ENCODE measurements at regions not wholly inside any gene's neighbourhood (a gene's known extent, or its start where the extent isn't known, plus 50 kb on each side); places are given as distances from the start of the nearest gene placed in this dataset.

GRCh38 chr9:90259311-90260246, 383.0 kb downstream of the DIRAS2 start:
- Histone ChIP-seq H3K36me3 (no peaks in the 10 kb centered on the region), H3K27ac (no peak overlapping the region), H3K27me3 (peaks cover 0 to 10% (median 0%) of the 10 kb centered on the region in 7 donors), H3K4me1 (no peaks in the 10 kb centered on the region), H3K9me3 (peaks cover 0 to 28% (median 16%) of the 10 kb centered on the region in 11 donors), H3K4me3 (no peak overlapping the region)
- ATAC-seq (no peak), DNase-seq (no peak)
- 76 to 78% methylated on average over 7 of the region's 7 CpGs for WGBS, 2 donors
- intact Hi-C loops (cut with DNase I), result no loop called here
- no peak for TF ChIP-seq CTCF (IDR thresholded peaks at IDR 0.05)

- DNase-seq (no peak), ATAC-seq (no peak)
- peaks cover 0 to 28% (median 16%) of the 10 kb centered on the region in 11 donors for H3K9me3 ChIP-seq
- intact Hi-C loops (cut with DNase I), result no loop called here
- H3K27me3 ChIP-seq, result peaks cover 0 to 20% (median 0%) of the 10 kb centered on the region in 7 donors
- no peak overlapping the region for H3K4me3 ChIP-seq
- 76 to 79% methylated on average over 2 of the region's 2 CpGs for WGBS, 2 donors
- H3K36me3 ChIP-seq, result no peaks in the 10 kb centered on the region
- no peak overlapping the region for H3K27ac ChIP-seq
- no peaks in the 10 kb centered on the region for H3K4me1 ChIP-seq
- no peak for TF ChIP-seq CTCF (IDR thresholded peaks at IDR 0.05)
Measured at GRCh38 chr9:90261698-90262097, 380.9 kb downstream of the DIRAS2 start.

GRCh38 chr9:90268613-90269012, 374.0 kb downstream of the DIRAS2 start:
- TF ChIP-seq CTCF (IDR thresholded peaks at IDR 0.05), result no peak
- intact Hi-C loops (cut with DNase I), result no loop called here
- no peaks in the 10 kb centered on the region for H3K9me3 ChIP-seq
- H3K4me3 ChIP-seq, result no peak overlapping the region
- WGBS, 2 donors, result 54 to 60% methylated on average over 5 of the region's 5 CpGs
- no peaks in the 10 kb centered on the region for H3K36me3 ChIP-seq
- H3K27ac ChIP-seq, result no peak overlapping the region
- ATAC-seq, result no peak
- H3K27me3 ChIP-seq, result peaks cover 0 to 24% (median 4%) of the 10 kb centered on the region in 7 donors
- no peaks in the 10 kb centered on the region for H3K4me1 ChIP-seq
- no peak for DNase-seq

GRCh38 chr9:90271707-90272106, 370.9 kb downstream of the DIRAS2 start:
- ATAC-seq, result no peak
- TF ChIP-seq CTCF (IDR thresholded peaks at IDR 0.05), result no peak
- peaks cover 0 to 21% (median 5%) of the 10 kb centered on the region in 7 donors for H3K27me3 ChIP-seq
- DNase-seq, result no peak
- WGBS, 2 donors, result 55 to 61% methylated on average over 5 of the region's 5 CpGs
- H3K9me3 ChIP-seq, result peaks cover 0 to 7% (median 0%) of the 10 kb centered on the region in 11 donors
- H3K4me1 ChIP-seq, result no peaks in the 10 kb centered on the region
- H3K36me3 ChIP-seq, result no peaks in the 10 kb centered on the region
- intact Hi-C loops (cut with DNase I), result no loop called here
- H3K4me3 ChIP-seq, result no peak overlapping the region
- H3K27ac ChIP-seq, result no peak overlapping the region
